ENCODE measurements at regions not wholly inside any gene's neighbourhood (a gene's known extent, or its start where the extent isn't known, plus 50 kb on each side); places are given as distances from the start of the nearest gene placed in this dataset.
A peak's percentile ranks its signal among the peaks of the same experiment; 100 is the strongest.

DNA sequence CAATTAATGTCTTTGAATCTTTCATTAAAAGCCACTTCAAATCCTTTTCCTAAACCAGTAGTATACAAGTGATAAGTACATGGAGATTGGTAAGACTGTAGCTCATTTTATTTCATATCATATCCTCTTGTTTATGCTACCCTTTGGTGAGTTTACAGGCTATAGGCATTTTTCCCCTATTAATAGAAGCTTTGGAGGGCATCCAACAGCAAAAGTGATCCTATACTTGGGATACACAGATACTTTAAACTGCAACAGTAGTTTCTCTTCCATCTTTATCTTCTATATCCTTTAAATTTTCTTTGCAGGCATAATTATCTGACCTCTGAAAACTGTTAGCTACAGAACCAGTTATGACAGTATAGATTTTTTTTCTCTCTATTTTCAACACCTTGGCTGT lies 114.5 kb upstream of the SPON1 start:
- no peak for TF ChIP-seq JUND (IDR thresholded peaks at IDR 0.05; ENCODE audit: low read depth)
- no peak for DNase-seq (ENCODE audit: low read depth in 1 of 2, low spot score in 1 of 2)
- in situ Hi-C loops (cut with HindIII; ENCODE audit: low pct_unique_long_range_greater_than_20kb, low sequenced_read_pairs): no loop called here

DNA sequence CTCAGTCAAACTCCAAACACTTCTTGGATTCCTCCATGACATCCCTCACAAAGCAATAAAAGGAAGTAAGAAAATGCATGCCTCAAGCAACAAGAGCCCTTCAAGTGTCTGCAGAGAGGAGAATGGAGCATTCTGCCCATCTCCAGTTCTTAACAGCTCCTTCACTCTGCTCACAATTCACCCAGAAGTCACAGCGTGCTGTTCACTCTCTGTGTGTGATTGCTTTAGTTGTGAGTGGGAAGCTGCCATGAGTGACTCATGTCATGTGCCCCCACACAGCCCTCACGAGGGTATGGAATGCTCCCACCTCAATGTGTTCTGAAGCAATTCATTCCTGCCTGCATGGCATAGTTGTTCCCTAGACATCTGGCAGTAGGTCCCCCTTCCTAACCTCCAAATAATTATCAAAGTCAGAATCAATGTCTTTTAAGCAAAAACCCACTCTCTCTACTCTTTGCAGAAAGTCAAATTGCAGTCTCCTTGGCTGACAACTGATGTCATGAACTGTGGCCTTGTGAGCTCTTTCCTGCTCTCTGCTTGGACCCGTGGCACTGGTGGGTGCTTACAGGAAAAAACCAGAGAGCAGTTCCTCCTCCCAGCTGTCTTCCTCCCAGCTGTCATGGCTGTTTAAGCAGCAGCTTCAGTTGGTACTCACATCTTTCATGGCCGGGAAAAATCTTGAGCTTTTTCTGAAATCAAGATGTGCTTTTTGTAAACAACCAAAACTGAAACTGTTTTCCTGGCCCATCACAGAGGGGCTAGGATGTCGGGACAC lies 112.1 kb upstream of the SPON1 start:
- no peak for TF ChIP-seq JUND (IDR thresholded peaks at IDR 0.05; ENCODE audit: low read depth)

DNA sequence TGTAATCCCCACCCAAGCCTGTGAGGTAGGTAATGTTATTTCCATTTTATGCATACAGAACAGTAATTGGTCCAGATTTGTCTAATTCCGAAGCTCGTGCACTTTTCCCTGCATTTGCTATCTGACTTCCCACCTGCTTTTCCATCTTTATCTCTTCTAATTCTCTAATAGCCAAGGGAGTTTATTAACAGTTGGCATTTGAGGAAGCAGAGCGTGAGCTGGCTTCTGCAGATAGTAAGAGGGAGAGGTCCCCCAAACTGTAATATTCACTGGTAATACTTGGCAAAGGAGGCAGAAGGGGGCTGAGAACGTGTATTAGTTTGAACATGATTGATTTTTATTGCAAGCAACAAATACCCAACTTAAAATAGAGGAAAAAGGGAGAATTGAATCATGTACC lies 110.8 kb upstream of the SPON1 start:
- DNase-seq (ENCODE audit: low read depth in 1 of 2, low spot score in 1 of 2): no peak
- in situ Hi-C loops (cut with HindIII; ENCODE audit: low pct_unique_long_range_greater_than_20kb, low sequenced_read_pairs): no loop called here
- TF ChIP-seq JUND (IDR thresholded peaks at IDR 0.05; ENCODE audit: low read depth): no peak

More for the DNA sequence above, 112.1 kb upstream of the SPON1 start:
- no peak for DNase-seq (ENCODE audit: low read depth in 1 of 2, low spot score in 1 of 2)
- in situ Hi-C loops (cut with HindIII; ENCODE audit: low pct_unique_long_range_greater_than_20kb, low sequenced_read_pairs): no loop called here

DNA sequence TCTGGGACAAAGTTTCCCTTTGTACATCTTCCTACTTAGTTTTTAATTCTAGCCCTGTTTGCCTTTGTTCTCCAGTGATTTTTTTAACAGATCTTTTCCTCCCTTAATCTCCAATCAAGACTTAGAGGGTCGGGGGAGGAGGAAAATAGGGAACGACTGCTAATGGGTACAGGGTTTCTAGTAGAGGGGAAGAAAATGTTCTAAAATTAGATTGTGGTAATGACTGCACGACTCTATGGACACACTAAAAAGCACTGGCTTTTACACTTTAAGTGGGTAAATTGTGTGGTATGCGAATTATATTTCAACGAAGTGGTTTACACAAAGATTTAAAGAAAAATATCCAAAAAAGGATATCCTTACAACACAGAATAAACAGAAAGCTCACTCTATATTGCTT lies 110.0 kb upstream of the SPON1 start:
- in situ Hi-C loops (cut with HindIII; ENCODE audit: low pct_unique_long_range_greater_than_20kb, low sequenced_read_pairs): no loop called here
- DNase-seq (ENCODE audit: low read depth in 1 of 2, low spot score in 1 of 2): no peak
- no peak for TF ChIP-seq JUND (IDR thresholded peaks at IDR 0.05; ENCODE audit: low read depth)

DNA sequence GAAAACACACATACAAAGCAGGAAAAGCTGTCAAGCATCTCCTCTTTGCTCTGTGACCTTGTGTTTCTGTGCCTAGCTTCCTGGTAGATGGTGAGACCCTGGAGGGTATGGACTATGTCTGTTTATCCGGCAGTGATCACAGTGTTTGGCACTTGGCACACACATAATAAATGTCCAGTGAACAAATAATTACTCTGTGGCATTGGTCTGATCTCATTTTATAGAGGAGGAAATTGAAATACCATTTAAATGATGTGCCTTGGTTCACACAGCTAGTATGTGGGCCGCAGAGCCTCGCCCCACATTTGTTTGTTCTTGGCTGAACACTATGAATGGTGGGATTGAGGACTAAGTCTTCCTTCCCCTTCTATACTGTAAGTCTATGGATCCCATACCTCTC lies 104.7 kb upstream of the SPON1 start:
- DNase-seq (ENCODE audit: low read depth in 1 of 2, low spot score in 1 of 2): peak; percentile 3 to 42
- in situ Hi-C loops (cut with HindIII; ENCODE audit: low pct_unique_long_range_greater_than_20kb, low sequenced_read_pairs): no loop called here
- TF ChIP-seq JUND (IDR thresholded peaks at IDR 0.05; ENCODE audit: low read depth): no peak

GRCh38 chr11:13859892-13860291 lies 102.6 kb upstream of the SPON1 start:
- TF ChIP-seq JUND (IDR thresholded peaks at IDR 0.05; ENCODE audit: low read depth): no peak
- DNase-seq (ENCODE audit: low read depth in 1 of 2, low spot score in 1 of 2): no peak
- in situ Hi-C loops (cut with HindIII; ENCODE audit: low pct_unique_long_range_greater_than_20kb, low sequenced_read_pairs): no loop called here

DNA sequence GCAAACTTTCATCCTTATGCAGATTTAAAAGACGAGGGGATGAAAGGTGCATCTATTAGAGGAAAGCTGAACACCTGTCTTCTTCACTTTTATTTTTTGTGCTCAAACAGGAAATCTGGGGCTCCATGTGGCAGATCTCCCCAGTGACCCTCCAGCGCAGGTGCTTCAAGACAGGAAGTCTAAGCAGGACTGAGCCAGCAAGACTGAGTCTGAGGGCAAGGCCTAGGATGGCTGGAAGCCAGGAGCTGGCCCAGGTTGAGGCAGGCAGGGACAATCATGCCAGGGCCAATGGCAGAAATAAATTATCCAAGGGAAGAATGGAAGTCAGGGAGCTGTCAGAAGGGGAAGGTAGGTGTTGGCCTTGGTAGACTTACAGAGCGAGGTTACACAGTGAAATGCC lies 101.1 kb upstream of the SPON1 start:
- in situ Hi-C loops (cut with HindIII; ENCODE audit: low pct_unique_long_range_greater_than_20kb, low sequenced_read_pairs): no loop called here
- DNase-seq (ENCODE audit: low read depth in 1 of 2, low spot score in 1 of 2): no peak
- no peak for TF ChIP-seq JUND (IDR thresholded peaks at IDR 0.05; ENCODE audit: low read depth)

- TF ChIP-seq JUND (IDR thresholded peaks at IDR 0.05; ENCODE audit: low read depth): no peak
- DNase-seq (ENCODE audit: low read depth in 1 of 2, low spot score in 1 of 2): no peak
- in situ Hi-C loops (cut with HindIII; ENCODE audit: low pct_unique_long_range_greater_than_20kb, low sequenced_read_pairs): no loop called here
Measured at GRCh38 chr11:13862845-13863392, 99.6 kb upstream of the SPON1 start.

DNA sequence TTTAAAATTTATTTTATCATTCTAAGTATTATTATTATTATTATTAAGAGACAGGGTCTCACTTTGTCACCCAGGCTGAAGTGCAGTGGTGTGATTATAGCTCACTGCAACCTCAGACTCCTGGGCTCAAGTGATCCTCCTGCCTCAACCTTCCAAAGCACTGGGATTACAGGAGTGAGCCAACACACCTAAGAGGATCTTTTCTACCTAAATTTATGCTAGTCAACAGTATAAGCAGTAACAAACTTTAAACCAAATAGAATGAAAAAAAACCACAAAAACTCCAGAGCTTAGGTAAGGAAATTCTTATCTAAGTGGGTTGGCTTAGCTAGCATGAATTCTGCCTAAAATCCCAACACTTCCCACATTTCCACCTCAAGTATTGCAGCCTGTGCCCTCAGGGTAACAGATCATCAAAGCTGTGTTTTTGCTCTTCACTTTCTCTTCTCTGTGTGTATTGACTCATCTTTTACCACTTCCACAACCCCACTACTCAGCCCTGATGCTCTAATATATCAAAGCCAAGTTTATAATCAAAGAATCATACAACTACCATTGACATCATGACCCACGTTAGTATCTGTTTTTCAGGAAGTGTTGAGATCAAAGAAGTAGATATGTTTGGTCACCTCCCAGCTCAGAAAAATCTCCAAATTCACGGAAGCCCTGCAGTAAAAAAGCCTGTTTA lies 93.7 kb upstream of the SPON1 start:
- TF ChIP-seq JUND (IDR thresholded peaks at IDR 0.05; ENCODE audit: low read depth): no peak
- DNase-seq (ENCODE audit: low read depth in 1 of 2, low spot score in 1 of 2): no peak
- in situ Hi-C loops (cut with HindIII; ENCODE audit: low pct_unique_long_range_greater_than_20kb, low sequenced_read_pairs): no loop called here

DNA sequence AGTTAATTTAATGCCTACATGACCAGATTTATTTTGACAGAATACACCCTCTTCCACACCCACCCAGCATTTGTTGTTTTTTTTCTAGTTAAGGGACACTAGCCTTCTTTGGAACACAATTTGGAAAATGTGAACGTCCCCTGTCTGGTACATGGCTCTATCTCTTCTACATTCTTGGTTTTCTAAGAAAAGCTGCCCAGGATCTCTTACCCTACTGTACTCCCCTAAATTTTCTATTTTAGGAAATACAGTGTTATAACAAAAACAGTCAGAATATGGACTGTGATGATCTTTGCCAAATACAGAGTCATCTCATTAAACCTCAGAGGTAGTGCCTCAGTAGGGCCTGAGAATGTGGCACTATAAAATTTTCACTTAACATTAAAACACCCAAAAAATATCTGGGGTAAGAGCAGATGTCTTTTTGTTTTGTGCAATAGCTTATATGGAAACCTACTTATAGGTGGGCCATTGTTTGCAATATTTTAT lies 93.1 kb upstream of the SPON1 start:
- in situ Hi-C loops (cut with HindIII; ENCODE audit: low pct_unique_long_range_greater_than_20kb, low sequenced_read_pairs): no loop called here
- no peak for DNase-seq (ENCODE audit: low read depth in 1 of 2, low spot score in 1 of 2)
- no peak for TF ChIP-seq JUND (IDR thresholded peaks at IDR 0.05; ENCODE audit: low read depth)

GRCh38 chr11:13874597-13874996 lies 87.9 kb upstream of the SPON1 start:
- in situ Hi-C loops (cut with HindIII; ENCODE audit: low pct_unique_long_range_greater_than_20kb, low sequenced_read_pairs): no loop called here
- no peak for DNase-seq (ENCODE audit: low read depth in 1 of 2, low spot score in 1 of 2)
- TF ChIP-seq JUND (IDR thresholded peaks at IDR 0.05; ENCODE audit: low read depth): no peak

GRCh38 chr11:13875643-13876042 lies 86.9 kb upstream of the SPON1 start:
- TF ChIP-seq JUND (IDR thresholded peaks at IDR 0.05; ENCODE audit: low read depth): no peak
- peak in 1 of 2 experiments; percentile 19 for DNase-seq (ENCODE audit: low read depth in 1 of 2, low spot score in 1 of 2)
- in situ Hi-C loops (cut with HindIII; ENCODE audit: low pct_unique_long_range_greater_than_20kb, low sequenced_read_pairs): no loop called here

DNA sequence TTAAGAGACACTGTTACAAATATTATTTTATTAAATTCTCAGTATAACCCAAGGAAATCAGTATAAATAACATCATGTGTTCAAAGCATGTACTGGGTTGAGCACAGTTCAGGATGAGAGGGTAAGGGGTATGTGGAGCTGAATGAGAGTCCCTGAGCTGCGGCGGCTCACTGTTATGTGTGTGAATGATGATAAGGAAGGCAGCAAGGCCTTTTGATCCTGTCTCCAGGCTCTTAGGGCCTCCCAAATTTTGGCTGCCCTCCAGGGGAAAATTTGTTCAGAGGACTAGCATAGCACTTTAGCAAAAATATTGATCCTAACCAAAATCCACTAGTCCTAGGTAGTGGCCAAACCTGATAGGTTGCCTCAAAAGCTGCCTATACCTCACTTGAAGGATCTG lies 86.1 kb upstream of the SPON1 start:
- no peak for TF ChIP-seq JUND (IDR thresholded peaks at IDR 0.05; ENCODE audit: low read depth)
- in situ Hi-C loops (cut with HindIII; ENCODE audit: low pct_unique_long_range_greater_than_20kb, low sequenced_read_pairs): no loop called here

More for the DNA sequence above, 86.1 kb upstream of the SPON1 start:
- no peak for DNase-seq (ENCODE audit: low read depth in 1 of 2, low spot score in 1 of 2)

All from T47D (cell line).